MG63 (cell line): ENCODE measurements at regions not wholly inside any gene's neighbourhood (a gene's known extent, or its start where the extent isn't known, plus 50 kb on each side); places are given as distances from the start of the nearest gene placed in this dataset.
"Not testable (repeated sequence)": the region's sequence is repeated elsewhere in the genome, so short reads cannot be mapped to it uniquely, and the experiment has no call there.

Experiments used
- DNase-seq: peaks from one replicate; pipeline ENCODE4 v3.0.0-alpha.2; 2020
- H3K27me3 ChIP-seq: fragments of 250-450 bp; sonication (Bioruptor Pico); 2 replicates; pipeline ENCODE4 v1.5.1; 2020; ENCODE audit warnings: mild to moderate bottlenecking, moderate library complexity
- H3K36me3 ChIP-seq: fragments of 250-450 bp; sonication (Bioruptor Pico); 2 replicates; pipeline ENCODE4 v1.5.1; 2020; ENCODE audit warnings: mild to moderate bottlenecking, moderate library complexity
- H3K4me3 ChIP-seq: fragments of 250-450 bp; sonication (Bioruptor Pico); 2 replicates; pipeline ENCODE4 v1.5.1; 2020; ENCODE audit warnings: mild to moderate bottlenecking, moderate library complexity
- H3K9me3 ChIP-seq: fragments of 250-450 bp; sonication (Bioruptor Pico); 2 replicates; pipeline ENCODE4 v1.5.1; 2020; ENCODE audit warnings: mild to moderate bottlenecking, moderate library complexity

GRCh38 chr3:55136291-55136690 lies 208.4 kb upstream of the LRTM1 start:
- H3K4me3 ChIP-seq, H3K36me3 ChIP-seq, H3K9me3 ChIP-seq, H3K27me3 ChIP-seq, DNase-seq: not testable (repeated sequence)

DNA sequence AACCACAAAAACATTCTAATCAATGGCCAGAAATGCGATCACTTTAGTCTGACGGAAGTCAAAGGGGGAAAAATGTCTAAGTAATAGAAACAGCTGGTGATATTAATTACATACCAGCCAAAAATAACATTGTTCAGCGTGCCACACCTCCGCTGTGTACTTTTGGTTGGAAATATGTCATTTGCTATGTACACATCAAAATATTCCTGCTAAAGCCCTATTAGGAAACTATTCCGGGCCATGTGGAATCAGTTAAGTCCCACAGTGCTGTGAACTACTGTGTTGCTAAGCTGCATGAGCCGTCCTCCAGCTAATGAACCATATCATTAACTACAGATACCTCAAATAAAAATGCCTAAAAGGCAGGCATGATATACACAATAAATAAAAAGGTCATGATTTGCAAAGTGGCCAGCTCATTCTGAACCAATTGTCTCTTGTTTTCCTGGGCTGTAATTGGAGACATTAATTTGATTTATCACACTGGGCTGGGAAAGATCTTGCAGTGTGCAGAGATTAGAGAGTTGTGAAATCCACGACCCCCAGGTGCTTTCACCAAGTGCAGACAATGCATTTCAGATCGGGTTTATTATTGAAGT lies 200.5 kb upstream of the LRTM1 start:
- Histone ChIP-seq H3K27me3 (no peaks in the 10 kb centered on the region), H3K9me3 (no peaks in the 10 kb centered on the region), H3K4me3 (no peak overlapping the region), H3K36me3 (no peaks in the 10 kb centered on the region)
- no peak for DNase-seq

DNA sequence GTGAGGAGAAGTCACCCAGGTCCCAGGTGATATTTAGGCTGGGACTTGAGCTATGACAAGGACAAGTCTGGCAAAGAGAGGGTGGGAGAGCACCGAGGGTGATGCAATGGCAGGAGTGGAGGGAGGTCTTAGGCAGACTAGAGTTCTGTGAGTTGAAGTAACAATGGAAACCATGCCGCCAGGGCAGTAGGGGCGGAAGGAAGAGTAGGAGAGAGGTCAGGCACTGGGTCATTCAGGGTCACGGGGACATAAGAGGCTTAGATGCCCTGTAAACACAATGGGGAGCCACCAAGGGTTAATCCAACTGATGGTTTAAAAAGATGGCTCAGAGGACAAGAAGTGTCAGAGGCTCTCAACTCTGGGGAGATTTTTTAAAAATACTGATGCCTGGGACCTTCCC lies 199.7 kb upstream of the LRTM1 start:
- DNase-seq: no peak
- Histone ChIP-seq H3K4me3 (no peak overlapping the region), H3K27me3 (no peaks in the 10 kb centered on the region), H3K36me3 (no peaks in the 10 kb centered on the region), H3K9me3 (no peaks in the 10 kb centered on the region)

DNA sequence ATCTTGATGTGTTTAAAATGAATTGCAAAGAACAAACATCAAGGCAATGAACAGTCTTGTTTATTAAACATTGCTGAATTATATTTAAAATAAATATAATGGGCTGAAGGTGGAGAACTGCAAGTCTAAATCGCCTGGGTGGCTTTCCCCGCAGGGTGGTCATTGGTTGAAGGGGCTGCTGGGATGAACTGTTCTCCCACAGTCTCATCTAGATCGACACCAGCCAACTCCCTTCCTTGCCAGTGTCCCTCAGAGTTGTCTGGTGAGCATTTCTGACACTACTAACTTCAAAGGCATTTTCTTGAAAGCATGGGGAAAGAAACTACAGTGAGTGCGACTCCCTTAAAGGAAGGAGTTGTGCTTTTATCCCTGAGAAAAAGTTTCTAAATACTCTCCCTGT lies 196.5 kb upstream of the LRTM1 start:
- H3K4me3 ChIP-seq: no peak overlapping the region
- H3K27me3 ChIP-seq: no peaks in the 10 kb centered on the region
- H3K36me3 ChIP-seq: no peaks in the 10 kb centered on the region
- no peaks in the 10 kb centered on the region for H3K9me3 ChIP-seq
- DNase-seq: no peak
